ENCODE measurements at regions not wholly inside any gene's neighbourhood (a gene's known extent, or its start where the extent isn't known, plus 50 kb on each side); places are given as distances from the start of the nearest gene placed in this dataset.

GRCh38 chr4:100682477-100683218, 164.8 kb upstream of the EMCN start:
- no peak overlapping the region for H2AFZ ChIP-seq (ENCODE audit: low read depth)
- H3K9me3 ChIP-seq = no peaks in the 10 kb centered on the region
- H3K4me2 ChIP-seq = no peak overlapping the region
- no peaks in the 10 kb centered on the region for H3K27me3 ChIP-seq (ENCODE audit: insufficient read depth)
- H3K36me3 ChIP-seq (replicated peaks in 1 of 2; ENCODE audit: control insufficient read depth in 1 of 2, insufficient read depth in 2 of 2, low read length in 1 of 2) = no peaks in the 10 kb centered on the region
- no peaks in the 10 kb centered on the region for H3F3A ChIP-seq (replicated peaks; ENCODE audit: insufficient read depth)
- DNase-seq = no peak
- no peaks in the 10 kb centered on the region for H4K20me1 ChIP-seq (ENCODE audit: insufficient read depth)
- POLR2A ChIA-PET = no interaction called here
- H3K79me2 ChIP-seq (ENCODE audit: insufficient read depth) = no peaks in the 10 kb centered on the region
- no peak overlapping the region for H3K4me3 ChIP-seq (ENCODE audit: low read depth in 2 of 2, low read length in 1 of 2)
- H3K9me2 ChIP-seq = no peaks in the 10 kb centered on the region
- TF ChIP-seq TEAD4 (IDR thresholded peaks at IDR 0.05; ENCODE audit: borderline replicate concordance, insufficient read depth) (no peak), JUND (IDR thresholded peaks at IDR 0.05) (no peak)
- H3K9ac ChIP-seq = no peak overlapping the region
- 67% methylated on average over 11 of the region's 12 CpGs for WGBS (ENCODE audit: low lambda C conversion rate)
- H3K27ac ChIP-seq (ENCODE audit: low read depth in 2 of 2, low read length in 1 of 2) = no peak overlapping the region
- CTCF ChIA-PET = no interaction called here
- H3K4me1 ChIP-seq (ENCODE audit: control insufficient read depth in 1 of 2, insufficient read depth in 2 of 2, low read depth in 1 of 2, low read length in 1 of 2) = no peaks in the 10 kb centered on the region

- 77% methylated on average over 3 of the region's 3 CpGs for WGBS (ENCODE audit: low lambda C conversion rate)
- TF ChIP-seq USF2 (IDR thresholded peaks at IDR 0.05; ENCODE audit: borderline replicate concordance, low read depth, low read length) (no peak), FOSL2 (IDR thresholded peaks at IDR 0.05; ENCODE audit: borderline replicate concordance, low read depth) (no peak), NFIC (IDR thresholded peaks at IDR 0.05; ENCODE audit: borderline replicate concordance) (no peak), TCF12 (IDR thresholded peaks at IDR 0.05) (no peak), ZBTB33 (IDR thresholded peaks at IDR 0.05; ENCODE audit: borderline replicate concordance, low read depth) (no peak), MEF2A (IDR thresholded peaks at IDR 0.05; ENCODE audit: borderline replicate concordance, low read depth) (no peak), FOXM1 (IDR thresholded peaks at IDR 0.05; ENCODE audit: low read depth) (no peak), REST (IDR thresholded peaks at IDR 0.05; ENCODE audit: low read depth, low read length) (no peak), RFX5 (IDR thresholded peaks at IDR 0.05; ENCODE audit: low read length) (no peak), IRF3 (IDR thresholded peaks at IDR 0.05; ENCODE audit: low read depth, low read length) (no peak)
- CTCF ChIA-PET = no interaction called here
These were observed 163.5 kb upstream of the EMCN start for GRCh38 chr4:100681289-100681688.

More at GRCh38 chr4:100681289-100681688, 163.5 kb upstream of the EMCN start:
- Histone ChIP-seq H3K27me3 (ENCODE audit: insufficient read depth) (no peaks in the 10 kb centered on the region), H2AFZ (ENCODE audit: low read depth) (no peak overlapping the region), H3K4me2 (no peak overlapping the region), H3K36me3 (replicated peaks in 1 of 2; ENCODE audit: control insufficient read depth in 1 of 2, insufficient read depth in 2 of 2, low read length in 1 of 2) (no peaks in the 10 kb centered on the region), H3F3A (replicated peaks; ENCODE audit: insufficient read depth) (no peaks in the 10 kb centered on the region), H4K20me1 (ENCODE audit: insufficient read depth) (no peaks in the 10 kb centered on the region), H3K4me3 (ENCODE audit: low read depth in 2 of 2, low read length in 1 of 2) (no peak overlapping the region), H3K4me1 (ENCODE audit: control insufficient read depth in 1 of 2, insufficient read depth in 2 of 2, low read depth in 1 of 2, low read length in 1 of 2) (no peaks in the 10 kb centered on the region), H3K27ac (ENCODE audit: low read depth in 2 of 2, low read length in 1 of 2) (no peak overlapping the region), H3K79me2 (ENCODE audit: insufficient read depth) (no peaks in the 10 kb centered on the region), H3K9me3 (no peaks in the 10 kb centered on the region), H3K9ac (no peak overlapping the region), H3K9me2 (no peaks in the 10 kb centered on the region)
- DNase-seq = peak; percentile 3
- POLR2A ChIA-PET = no interaction called here

All from SK-N-SH (cell line).